ENCODE measurements at regions not wholly inside any gene's neighbourhood (a gene's known extent, or its start where the extent isn't known, plus 50 kb on each side); places are given as distances from the start of the nearest gene placed in this dataset.

- no peak for DNase-seq (ENCODE audit: low read depth)
- TF ChIP-seq, protein P1, sequence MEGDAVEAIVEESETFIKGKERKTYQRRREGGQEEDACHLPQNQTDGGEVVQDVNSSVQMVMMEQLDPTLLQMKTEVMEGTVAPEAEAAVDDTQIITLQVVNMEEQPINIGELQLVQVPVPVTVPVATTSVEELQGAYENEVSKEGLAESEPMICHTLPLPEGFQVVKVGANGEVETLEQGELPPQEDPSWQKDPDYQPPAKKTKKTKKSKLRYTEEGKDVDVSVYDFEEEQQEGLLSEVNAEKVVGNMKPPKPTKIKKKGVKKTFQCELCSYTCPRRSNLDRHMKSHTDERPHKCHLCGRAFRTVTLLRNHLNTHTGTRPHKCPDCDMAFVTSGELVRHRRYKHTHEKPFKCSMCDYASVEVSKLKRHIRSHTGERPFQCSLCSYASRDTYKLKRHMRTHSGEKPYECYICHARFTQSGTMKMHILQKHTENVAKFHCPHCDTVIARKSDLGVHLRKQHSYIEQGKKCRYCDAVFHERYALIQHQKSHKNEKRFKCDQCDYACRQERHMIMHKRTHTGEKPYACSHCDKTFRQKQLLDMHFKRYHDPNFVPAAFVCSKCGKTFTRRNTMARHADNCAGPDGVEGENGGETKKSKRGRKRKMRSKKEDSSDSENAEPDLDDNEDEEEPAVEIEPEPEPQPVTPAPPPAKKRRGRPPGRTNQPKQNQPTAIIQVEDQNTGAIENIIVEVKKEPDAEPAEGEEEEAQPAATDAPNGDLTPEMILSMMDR (IDR thresholded peaks at IDR 0.05; ENCODE audit: insufficient read depth, low read depth, low read length, missing control alignments) = no peak
- no peak overlapping the region for H3K4me3 ChIP-seq (ENCODE audit: low read length)
These were observed 59.7 kb upstream of the KL start for GRCh38 chr13:32956595-32956933.

DNA sequence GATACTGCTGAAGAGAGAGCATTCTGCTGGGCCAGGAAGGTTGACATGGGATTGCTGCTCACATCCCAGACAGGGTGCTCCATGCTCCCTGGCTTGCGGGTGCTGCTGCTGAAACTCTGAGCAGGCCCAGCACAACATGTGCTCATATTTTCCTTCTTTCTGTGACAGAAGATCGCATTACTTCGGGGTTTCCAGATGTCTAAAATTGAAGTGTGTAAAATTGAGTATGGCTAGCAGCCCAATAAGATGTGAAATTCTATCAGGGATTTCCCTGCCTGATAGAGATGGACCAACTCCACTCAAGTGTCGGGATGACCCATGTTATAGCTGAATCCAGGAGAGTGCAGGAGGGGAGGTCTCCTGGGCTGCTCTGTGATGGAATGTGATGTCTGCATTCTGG is 55.6 kb upstream of the KL start:
- TF ChIP-seq, protein P1 (IDR thresholded peaks at IDR 0.05; ENCODE audit: insufficient read depth, low read depth, low read length, missing control alignments) = no peak
- DNase-seq (ENCODE audit: low read depth) = no peak
- no peak overlapping the region for H3K4me3 ChIP-seq (ENCODE audit: low read length)

DNA sequence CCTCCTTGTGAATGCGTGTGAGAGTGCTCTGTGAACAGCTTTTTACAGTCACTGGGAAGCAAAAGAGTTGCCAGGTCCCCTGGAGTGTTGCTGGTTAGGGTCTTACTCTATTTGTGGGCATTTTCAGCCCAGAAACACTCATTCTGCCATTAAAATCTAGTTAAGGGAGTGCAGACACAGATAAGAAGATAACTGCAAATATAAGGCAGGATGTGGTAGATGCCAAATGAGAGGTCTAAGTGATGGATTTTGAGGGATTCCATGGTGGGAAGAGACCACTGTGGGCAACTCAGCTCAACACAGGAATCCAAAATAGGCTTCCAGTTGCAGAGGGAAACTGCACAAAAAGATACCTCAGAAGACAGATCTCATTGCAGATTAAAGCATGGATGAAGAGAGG is 54.5 kb upstream of the KL start:
- H3K4me3 ChIP-seq (ENCODE audit: low read length) = no peak overlapping the region
- TF ChIP-seq, protein P1 (IDR thresholded peaks at IDR 0.05; ENCODE audit: insufficient read depth, low read depth, low read length, missing control alignments) = no peak
- no peak for DNase-seq (ENCODE audit: low read depth)

DNA sequence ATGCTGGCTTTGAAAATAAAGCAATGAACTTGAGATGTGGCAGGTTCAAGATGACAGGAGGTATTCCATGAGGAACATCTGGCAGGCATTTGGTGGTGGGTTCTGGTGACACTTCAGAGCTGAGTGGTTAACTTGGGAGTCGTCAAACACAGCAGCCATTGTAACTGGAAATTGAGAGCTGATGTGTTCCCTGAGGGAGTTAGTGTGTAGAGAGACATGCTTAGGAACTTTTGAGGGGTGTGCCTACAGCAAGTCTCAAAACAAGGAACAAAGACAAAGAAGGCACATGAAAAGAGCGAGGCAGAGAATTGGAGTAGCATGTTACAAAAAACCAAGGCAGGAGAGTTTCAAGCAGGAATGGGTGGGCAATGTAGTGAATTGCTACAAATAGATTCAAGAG is 53.9 kb upstream of the KL start:
- DNase-seq (ENCODE audit: low read depth) = no peak
- H3K4me3 ChIP-seq (ENCODE audit: low read length) = no peak overlapping the region
- TF ChIP-seq, protein P1 (IDR thresholded peaks at IDR 0.05; ENCODE audit: insufficient read depth, low read depth, low read length, missing control alignments) = no peak

GRCh38 chr13:32964987-32965386 is 51.2 kb upstream of the KL start:
- H3K4me3 ChIP-seq (ENCODE audit: low read length) = no peak overlapping the region
- DNase-seq (ENCODE audit: low read depth) = no peak
- TF ChIP-seq, protein P1 (IDR thresholded peaks at IDR 0.05; ENCODE audit: insufficient read depth, low read depth, low read length, missing control alignments) = no peak

Measured in epithelial cell of esophagus (primary cell).